Astrocyte of the spinal cord (primary cell): ENCODE measurements at regions not wholly inside any gene's neighbourhood (a gene's known extent, or its start where the extent isn't known, plus 50 kb on each side); places are given as distances from the start of the nearest gene placed in this dataset.

ENCODE experiments used
- DNase-seq: peaks from one replicate; pipeline ENCODE4 v3.0.0; 2011; ENCODE audit warnings: low read depth, low spot score
- H3K4me3 ChIP-seq: 2 replicates; pipeline ENCODE4 v1.5.1; 2011; ENCODE audit warnings: low read depth, mild to moderate bottlenecking, low read length, moderate library complexity
- CTCF ChIP-seq: IDR thresholded peaks from 2 replicates; pipeline ENCODE4 v1.5.1; 2012; ENCODE audit warnings: low read depth, mild to moderate bottlenecking, low read length, inconsistent platforms
- in situ Hi-C: cut with HindIII; loops from 2 replicates; pipeline ENCODE4 v1.10.0; 2017; ENCODE audit warnings: low sequenced_read_pairs

DNA sequence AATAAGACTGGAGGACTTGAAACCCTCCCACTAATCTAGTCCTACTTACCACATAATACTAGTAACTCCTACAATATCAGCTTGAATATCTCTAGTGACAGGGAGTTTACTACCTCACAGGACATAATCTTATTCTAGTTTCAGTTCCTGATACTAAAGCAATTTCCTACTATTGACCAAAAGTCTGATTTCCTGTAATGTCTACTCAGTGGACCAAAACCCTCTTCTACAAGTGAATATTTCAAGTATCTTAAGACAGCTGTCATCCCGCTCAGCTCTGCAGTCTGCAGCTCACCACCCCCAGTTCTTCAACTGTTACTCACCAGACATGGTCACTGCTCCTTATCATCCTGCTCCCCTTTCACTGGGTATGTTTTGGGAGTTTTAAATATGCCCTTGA, 70.8 kb upstream of the TMCC3 start:
- in situ Hi-C loops: no loop called here
- DNase-seq: no peak
- no peak overlapping the region for H3K4me3 ChIP-seq
- no peak for TF ChIP-seq CTCF

DNA sequence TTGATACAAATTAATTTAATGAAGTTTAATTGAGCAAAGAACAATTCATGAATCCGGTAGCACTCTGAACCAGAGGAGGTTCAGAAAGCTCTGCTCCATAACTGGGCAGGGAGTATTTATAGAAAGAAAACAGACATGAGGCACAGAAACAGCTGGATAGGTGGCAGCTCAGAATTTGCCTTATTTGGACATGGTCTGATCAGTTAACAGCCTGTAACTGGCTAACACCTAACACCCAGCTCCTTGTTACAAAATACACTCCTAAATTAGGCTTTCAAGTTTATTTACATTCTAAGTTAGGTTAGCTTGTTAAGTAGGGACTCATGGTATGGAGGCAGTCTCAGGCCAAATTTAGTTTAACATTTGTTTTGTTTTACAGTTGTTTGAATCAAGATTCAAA, 67.8 kb upstream of the TMCC3 start:
- DNase-seq: peak; percentile 12
- no peak for TF ChIP-seq CTCF
- in situ Hi-C loops: no loop called here
- H3K4me3 ChIP-seq: no peak overlapping the region

GRCh38 chr12:94717656-94718055, 67.3 kb upstream of the TMCC3 start:
- DNase-seq: no peak
- no peak overlapping the region for H3K4me3 ChIP-seq
- in situ Hi-C loops: no loop called here
- TF ChIP-seq CTCF: no peak

DNA sequence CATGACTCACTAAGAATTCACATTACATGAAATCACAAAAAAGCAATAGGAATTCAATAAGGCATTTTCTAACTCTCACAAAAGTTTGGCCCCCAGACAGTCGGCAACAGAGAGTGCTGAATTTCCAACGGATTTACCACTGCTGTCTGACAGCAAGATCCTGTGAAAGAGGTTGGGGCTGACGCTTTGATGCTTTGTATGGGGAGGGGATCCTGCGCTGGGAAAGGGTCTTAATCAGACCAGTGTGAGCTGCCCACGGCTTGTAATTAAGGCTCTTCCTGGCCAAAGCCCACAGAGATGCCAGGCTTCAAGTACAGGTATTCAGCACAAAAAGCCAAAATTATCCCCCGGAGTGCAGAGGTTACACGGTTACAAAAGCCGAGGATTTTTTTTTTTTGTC, 66.8 kb upstream of the TMCC3 start:
- TF ChIP-seq CTCF: no peak
- in situ Hi-C loops: no loop called here
- H3K4me3 ChIP-seq: no peak overlapping the region
- no peak for DNase-seq

- in situ Hi-C loops: no loop called here
Observed at GRCh38 chr12:94716339-94716738, 66.0 kb upstream of the TMCC3 start.

GRCh38 chr12:94714378-94715114, 64.2 kb upstream of the TMCC3 start:
- in situ Hi-C loops: no loop called here
- H3K4me3 ChIP-seq: no peak overlapping the region
- no peak for TF ChIP-seq CTCF
- DNase-seq: peak; percentile 86

More at GRCh38 chr12:94716339-94716738, 66.0 kb upstream of the TMCC3 start:
- no peak for DNase-seq
- no peak overlapping the region for H3K4me3 ChIP-seq
- no peak for TF ChIP-seq CTCF
